ENCODE measurements at regions not wholly inside any gene's neighbourhood (a gene's known extent, or its start where the extent isn't known, plus 50 kb on each side); places are given as distances from the start of the nearest gene placed in this dataset.

DNA sequence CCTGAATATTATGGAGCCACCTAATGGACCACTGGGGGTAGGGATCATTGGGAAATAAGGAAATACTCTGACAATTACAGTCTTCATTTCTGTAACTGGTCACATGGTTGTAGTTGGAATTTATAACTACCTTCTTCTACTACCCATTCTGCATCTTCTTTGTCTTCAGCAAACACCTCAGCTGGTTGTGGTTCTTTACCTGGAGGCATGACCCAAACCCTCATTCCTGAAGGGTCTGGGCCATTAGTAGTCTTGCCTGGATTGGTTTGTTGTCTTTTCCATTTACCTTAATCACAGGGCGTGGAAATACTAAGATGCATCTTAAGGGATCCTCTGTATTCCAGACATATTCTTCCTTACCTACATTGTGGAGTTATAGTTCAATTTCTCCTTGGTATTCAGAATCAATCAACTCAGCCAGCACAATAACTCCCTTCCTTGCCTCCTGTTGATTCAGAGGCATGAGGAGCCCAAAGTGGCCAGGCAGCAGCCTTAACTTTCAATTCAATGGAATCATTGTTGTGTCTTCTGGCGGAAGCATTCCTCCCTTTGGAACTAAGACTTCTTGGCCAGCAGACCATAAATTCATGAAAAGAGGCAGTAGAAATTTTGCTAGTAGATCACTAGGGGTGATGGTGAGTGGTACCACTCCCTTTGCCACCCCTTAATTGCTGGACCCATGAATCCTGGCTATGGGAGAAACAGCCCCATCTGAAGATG, 75.7 kb upstream of the RAP2C start (continued):
- TF ChIP-seq BRCA1 (IDR thresholded peaks at IDR 0.05; ENCODE audit: low read depth, low read length) (no peak), PHF8 (conservative IDR thresholded peaks at IDR 0.05; ENCODE audit: low read depth, low read length) (no peak), MAFK (IDR thresholded peaks at IDR 0.05; ENCODE audit: low read depth, low read length) (no peak), TAF1 (IDR thresholded peaks at IDR 0.05; ENCODE audit: low read depth, low read length) (no peak), NANOG (IDR thresholded peaks at IDR 0.05; ENCODE audit: insufficient read depth, low read depth, low read length, poor library complexity, severe bottlenecking) (no peak), HDAC2 (IDR thresholded peaks at IDR 0.05; ENCODE audit: borderline replicate concordance in 1 of 2, low read depth in 2 of 2, low read length in 2 of 2) (no peak), CREB1 (IDR thresholded peaks at IDR 0.05) (no peak), CHD2 (IDR thresholded peaks at IDR 0.05; ENCODE audit: low read length) (no peak), CEBPB (IDR thresholded peaks at IDR 0.05; ENCODE audit: low read depth, low read length) (no peak), SP1 (IDR thresholded peaks at IDR 0.05; ENCODE audit: low read depth, low read length) (no peak), EZH2 (IDR thresholded peaks at IDR 0.05; ENCODE audit: low read depth, low read length, severe bottlenecking) (no peak), JUND (IDR thresholded peaks at IDR 0.05; ENCODE audit: low read length) (no peak)
